ENCODE measurements at regions not wholly inside any gene's neighbourhood (a gene's known extent, or its start where the extent isn't known, plus 50 kb on each side); places are given as distances from the start of the nearest gene placed in this dataset.

DNA sequence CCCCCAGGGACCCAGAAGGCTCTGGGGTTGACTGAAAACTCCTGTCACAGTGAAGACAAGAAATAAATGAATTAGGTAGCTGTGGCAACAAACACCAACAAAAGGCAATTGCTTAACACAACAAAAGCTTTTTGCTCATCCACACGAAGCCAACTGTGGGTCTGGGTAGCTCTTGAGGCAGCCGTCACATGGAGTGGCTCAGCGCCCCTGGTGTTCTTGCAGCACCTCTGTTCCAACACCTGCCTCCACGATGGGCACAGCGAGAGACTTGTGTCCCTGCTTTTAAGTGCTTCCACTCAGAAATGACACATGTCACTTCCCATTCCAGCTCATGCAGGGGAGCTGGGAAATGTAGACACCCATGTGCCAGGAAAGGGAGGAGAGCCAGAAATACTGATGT is 364.5 kb upstream of the DUSP10 start:
- DNase-seq (ENCODE audit: low spot score), result peak; percentile 20
- ATAC-seq, result peak; percentile 67
- no peak overlapping the region for H3K4me3 Mint-ChIP-seq
- POLR2A ChIA-PET, result no interaction called here
- H3K4me1 Mint-ChIP-seq, result peaks cover 21% of the 10 kb centered on the region
- 0 out of 2 replicates have a peak, but pooled peaks cover 2% of the 10 kb centered on the region for H3K9me3 Mint-ChIP-seq
- CTCF ChIA-PET, result interaction anchor here (1.5 to 2.4 kb wide), 3 partner anchors 9 to 18 kb away, joined by 4 to 9 read pairs (median 7); no protein-coding TSS in a partner anchor
- no peak overlapping the region for H3K27ac Mint-ChIP-seq
- no peaks in the 10 kb centered on the region for H3K36me3 Mint-ChIP-seq
- no peaks in the 10 kb centered on the region for H3K27me3 Mint-ChIP-seq (ENCODE audit: low read depth)
- TF ChIP-seq, protein P1, sequence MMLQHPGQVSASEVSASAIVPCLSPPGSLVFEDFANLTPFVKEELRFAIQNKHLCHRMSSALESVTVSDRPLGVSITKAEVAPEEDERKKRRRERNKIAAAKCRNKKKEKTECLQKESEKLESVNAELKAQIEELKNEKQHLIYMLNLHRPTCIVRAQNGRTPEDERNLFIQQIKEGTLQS (CRISPR knock-in tag; conservative IDR thresholded peaks at IDR 0.05), result no peak
- TF ChIP-seq, protein P2, sequence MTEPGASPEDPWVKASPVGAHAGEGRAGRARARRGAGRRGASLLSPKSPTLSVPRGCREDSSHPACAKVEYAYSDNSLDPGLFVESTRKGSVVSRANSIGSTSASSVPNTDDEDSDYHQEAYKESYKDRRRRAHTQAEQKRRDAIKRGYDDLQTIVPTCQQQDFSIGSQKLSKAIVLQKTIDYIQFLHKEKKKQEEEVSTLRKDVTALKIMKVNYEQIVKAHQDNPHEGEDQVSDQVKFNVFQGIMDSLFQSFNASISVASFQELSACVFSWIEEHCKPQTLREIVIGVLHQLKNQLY (CRISPR knock-in tag; IDR thresholded peaks at IDR 0.05), result no peak
- TF ChIP-seq, protein P3, sequence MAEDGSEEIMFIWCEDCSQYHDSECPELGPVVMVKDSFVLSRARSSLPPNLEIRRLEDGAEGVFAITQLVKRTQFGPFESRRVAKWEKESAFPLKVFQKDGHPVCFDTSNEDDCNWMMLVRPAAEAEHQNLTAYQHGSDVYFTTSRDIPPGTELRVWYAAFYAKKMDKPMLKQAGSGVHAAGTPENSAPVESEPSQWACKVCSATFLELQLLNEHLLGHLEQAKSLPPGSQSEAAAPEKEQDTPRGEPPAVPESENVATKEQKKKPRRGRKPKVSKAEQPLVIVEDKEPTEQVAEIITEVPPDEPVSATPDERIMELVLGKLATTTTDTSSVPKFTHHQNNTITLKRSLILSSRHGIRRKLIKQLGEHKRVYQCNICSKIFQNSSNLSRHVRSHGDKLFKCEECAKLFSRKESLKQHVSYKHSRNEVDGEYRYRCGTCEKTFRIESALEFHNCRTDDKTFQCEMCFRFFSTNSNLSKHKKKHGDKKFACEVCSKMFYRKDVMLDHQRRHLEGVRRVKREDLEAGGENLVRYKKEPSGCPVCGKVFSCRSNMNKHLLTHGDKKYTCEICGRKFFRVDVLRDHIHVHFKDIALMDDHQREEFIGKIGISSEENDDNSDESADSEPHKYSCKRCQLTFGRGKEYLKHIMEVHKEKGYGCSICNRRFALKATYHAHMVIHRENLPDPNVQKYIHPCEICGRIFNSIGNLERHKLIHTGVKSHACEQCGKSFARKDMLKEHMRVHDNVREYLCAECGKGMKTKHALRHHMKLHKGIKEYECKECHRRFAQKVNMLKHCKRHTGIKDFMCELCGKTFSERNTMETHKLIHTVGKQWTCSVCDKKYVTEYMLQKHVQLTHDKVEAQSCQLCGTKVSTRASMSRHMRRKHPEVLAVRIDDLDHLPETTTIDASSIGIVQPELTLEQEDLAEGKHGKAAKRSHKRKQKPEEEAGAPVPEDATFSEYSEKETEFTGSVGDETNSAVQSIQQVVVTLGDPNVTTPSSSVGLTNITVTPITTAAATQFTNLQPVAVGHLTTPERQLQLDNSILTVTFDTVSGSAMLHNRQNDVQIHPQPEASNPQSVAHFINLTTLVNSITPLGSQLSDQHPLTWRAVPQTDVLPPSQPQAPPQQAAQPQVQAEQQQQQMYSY (CRISPR knock-in tag; IDR thresholded peaks at IDR 0.05), result no peak

DNA sequence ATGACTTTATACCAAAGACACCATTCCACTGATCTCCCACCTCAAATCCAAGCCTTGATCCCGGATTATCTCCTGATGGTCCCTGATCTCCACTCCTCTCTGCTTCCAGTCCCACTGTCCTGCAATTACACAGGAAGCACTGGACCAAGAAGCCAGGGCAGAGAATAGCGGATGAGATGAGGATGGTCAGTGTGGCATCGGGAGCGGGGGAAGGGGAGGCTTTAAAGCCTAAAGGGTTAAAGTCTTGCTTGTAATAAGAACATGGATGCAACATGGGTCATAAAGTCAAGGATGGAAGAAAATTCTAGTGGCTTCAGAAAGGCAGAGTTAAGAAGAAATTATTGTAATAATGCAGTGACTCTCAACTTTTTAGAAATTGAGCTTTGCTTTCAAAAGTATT is 364.0 kb upstream of the DUSP10 start:
- ATAC-seq, result no peak
- H3K27me3 Mint-ChIP-seq (ENCODE audit: low read depth), result no peaks in the 10 kb centered on the region
- no peaks in the 10 kb centered on the region for H3K36me3 Mint-ChIP-seq
- no peak for DNase-seq (ENCODE audit: low spot score)
- no peak overlapping the region for H3K27ac Mint-ChIP-seq
- no peak overlapping the region for H3K4me3 Mint-ChIP-seq
- H3K4me1 Mint-ChIP-seq, result peaks cover 18% of the 10 kb centered on the region
- ChIA-PET POLR2A (no interaction called here), CTCF (interaction anchor here (1.0 to 2.4 kb wide), 4 partner anchors 9 to 65 kb away, joined by 3 to 9 read pairs (median 6); no protein-coding TSS in a partner anchor)
- TF ChIP-seq, protein P4, sequence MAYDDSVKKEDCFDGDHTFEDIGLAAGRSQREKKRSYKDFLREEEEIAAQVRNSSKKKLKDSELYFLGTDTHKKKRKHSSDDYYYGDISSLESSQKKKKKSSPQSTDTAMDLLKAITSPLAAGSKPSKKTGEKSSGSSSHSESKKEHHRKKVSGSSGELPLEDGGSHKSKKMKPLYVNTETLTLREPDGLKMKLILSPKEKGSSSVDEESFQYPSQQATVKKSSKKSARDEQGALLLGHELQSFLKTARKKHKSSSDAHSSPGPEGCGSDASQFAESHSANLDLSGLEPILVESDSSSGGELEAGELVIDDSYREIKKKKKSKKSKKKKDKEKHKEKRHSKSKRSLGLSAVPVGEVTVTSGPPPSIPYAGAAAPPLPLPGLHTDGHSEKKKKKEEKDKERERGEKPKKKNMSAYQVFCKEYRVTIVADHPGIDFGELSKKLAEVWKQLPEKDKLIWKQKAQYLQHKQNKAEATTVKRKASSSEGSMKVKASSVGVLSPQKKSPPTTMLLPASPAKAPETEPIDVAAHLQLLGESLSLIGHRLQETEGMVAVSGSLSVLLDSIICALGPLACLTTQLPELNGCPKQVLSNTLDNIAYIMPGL (CRISPR knock-in tag; IDR thresholded peaks at IDR 0.05), result no peak
- TF ChIP-seq GTF2I (CRISPR knock-in tag; conservative IDR thresholded peaks at IDR 0.05), result no peak
- no peak for TF ChIP-seq ZNF121 (CRISPR knock-in tag; IDR thresholded peaks at IDR 0.05)
- TF ChIP-seq, protein P5, sequence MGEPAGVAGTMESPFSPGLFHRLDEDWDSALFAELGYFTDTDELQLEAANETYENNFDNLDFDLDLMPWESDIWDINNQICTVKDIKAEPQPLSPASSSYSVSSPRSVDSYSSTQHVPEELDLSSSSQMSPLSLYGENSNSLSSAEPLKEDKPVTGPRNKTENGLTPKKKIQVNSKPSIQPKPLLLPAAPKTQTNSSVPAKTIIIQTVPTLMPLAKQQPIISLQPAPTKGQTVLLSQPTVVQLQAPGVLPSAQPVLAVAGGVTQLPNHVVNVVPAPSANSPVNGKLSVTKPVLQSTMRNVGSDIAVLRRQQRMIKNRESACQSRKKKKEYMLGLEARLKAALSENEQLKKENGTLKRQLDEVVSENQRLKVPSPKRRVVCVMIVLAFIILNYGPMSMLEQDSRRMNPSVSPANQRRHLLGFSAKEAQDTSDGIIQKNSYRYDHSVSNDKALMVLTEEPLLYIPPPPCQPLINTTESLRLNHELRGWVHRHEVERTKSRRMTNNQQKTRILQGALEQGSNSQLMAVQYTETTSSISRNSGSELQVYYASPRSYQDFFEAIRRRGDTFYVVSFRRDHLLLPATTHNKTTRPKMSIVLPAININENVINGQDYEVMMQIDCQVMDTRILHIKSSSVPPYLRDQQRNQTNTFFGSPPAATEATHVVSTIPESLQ (CRISPR knock-in tag; IDR thresholded peaks at IDR 0.05), result no peak
- no peak for TF ChIP-seq TCF7 (CRISPR knock-in tag; IDR thresholded peaks at IDR 0.05; ENCODE audit: low read depth)
- no peak for TF ChIP-seq ZNF317 (CRISPR knock-in tag; IDR thresholded peaks at IDR 0.05; ENCODE audit: borderline replicate concordance, low read depth)
- TF ChIP-seq, protein P1 (CRISPR knock-in tag; conservative IDR thresholded peaks at IDR 0.05), result no peak
- TF ChIP-seq, protein P6, sequence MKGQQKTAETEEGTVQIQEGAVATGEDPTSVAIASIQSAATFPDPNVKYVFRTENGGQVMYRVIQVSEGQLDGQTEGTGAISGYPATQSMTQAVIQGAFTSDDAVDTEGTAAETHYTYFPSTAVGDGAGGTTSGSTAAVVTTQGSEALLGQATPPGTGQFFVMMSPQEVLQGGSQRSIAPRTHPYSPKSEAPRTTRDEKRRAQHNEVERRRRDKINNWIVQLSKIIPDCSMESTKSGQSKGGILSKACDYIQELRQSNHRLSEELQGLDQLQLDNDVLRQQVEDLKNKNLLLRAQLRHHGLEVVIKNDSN (CRISPR knock-in tag; IDR thresholded peaks at IDR 0.05), result no peak
- TF ChIP-seq SMAD3 (CRISPR knock-in tag; IDR thresholded peaks at IDR 0.05; ENCODE audit: borderline replicate concordance), result no peak
- TF ChIP-seq NFATC4 (CRISPR knock-in tag; IDR thresholded peaks at IDR 0.05), result no peak
- TF ChIP-seq, protein P7, sequence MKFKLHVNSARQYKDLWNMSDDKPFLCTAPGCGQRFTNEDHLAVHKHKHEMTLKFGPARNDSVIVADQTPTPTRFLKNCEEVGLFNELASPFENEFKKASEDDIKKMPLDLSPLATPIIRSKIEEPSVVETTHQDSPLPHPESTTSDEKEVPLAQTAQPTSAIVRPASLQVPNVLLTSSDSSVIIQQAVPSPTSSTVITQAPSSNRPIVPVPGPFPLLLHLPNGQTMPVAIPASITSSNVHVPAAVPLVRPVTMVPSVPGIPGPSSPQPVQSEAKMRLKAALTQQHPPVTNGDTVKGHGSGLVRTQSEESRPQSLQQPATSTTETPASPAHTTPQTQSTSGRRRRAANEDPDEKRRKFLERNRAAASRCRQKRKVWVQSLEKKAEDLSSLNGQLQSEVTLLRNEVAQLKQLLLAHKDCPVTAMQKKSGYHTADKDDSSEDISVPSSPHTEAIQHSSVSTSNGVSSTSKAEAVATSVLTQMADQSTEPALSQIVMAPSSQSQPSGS (CRISPR knock-in tag; IDR thresholded peaks at IDR 0.05; ENCODE audit: borderline replicate concordance, low read depth), result no peak
- TF ChIP-seq, protein P8, sequence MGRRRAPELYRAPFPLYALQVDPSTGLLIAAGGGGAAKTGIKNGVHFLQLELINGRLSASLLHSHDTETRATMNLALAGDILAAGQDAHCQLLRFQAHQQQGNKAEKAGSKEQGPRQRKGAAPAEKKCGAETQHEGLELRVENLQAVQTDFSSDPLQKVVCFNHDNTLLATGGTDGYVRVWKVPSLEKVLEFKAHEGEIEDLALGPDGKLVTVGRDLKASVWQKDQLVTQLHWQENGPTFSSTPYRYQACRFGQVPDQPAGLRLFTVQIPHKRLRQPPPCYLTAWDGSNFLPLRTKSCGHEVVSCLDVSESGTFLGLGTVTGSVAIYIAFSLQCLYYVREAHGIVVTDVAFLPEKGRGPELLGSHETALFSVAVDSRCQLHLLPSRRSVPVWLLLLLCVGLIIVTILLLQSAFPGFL (CRISPR knock-in tag; IDR thresholded peaks at IDR 0.05; ENCODE audit: borderline replicate concordance), result no peak
- TF ChIP-seq NFE2L1 (CRISPR knock-in tag; IDR thresholded peaks at IDR 0.05), result no peak
- TF ChIP-seq, protein P9, sequence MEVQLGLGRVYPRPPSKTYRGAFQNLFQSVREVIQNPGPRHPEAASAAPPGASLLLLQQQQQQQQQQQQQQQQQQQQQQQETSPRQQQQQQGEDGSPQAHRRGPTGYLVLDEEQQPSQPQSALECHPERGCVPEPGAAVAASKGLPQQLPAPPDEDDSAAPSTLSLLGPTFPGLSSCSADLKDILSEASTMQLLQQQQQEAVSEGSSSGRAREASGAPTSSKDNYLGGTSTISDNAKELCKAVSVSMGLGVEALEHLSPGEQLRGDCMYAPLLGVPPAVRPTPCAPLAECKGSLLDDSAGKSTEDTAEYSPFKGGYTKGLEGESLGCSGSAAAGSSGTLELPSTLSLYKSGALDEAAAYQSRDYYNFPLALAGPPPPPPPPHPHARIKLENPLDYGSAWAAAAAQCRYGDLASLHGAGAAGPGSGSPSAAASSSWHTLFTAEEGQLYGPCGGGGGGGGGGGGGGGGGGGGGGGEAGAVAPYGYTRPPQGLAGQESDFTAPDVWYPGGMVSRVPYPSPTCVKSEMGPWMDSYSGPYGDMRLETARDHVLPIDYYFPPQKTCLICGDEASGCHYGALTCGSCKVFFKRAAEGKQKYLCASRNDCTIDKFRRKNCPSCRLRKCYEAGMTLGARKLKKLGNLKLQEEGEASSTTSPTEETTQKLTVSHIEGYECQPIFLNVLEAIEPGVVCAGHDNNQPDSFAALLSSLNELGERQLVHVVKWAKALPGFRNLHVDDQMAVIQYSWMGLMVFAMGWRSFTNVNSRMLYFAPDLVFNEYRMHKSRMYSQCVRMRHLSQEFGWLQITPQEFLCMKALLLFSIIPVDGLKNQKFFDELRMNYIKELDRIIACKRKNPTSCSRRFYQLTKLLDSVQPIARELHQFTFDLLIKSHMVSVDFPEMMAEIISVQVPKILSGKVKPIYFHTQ (CRISPR knock-in tag; IDR thresholded peaks at IDR 0.05), result no peak
- no peak for TF ChIP-seq MYBL2 (CRISPR knock-in tag; IDR thresholded peaks at IDR 0.05)
- TF ChIP-seq FOXJ3 (CRISPR knock-in tag; IDR thresholded peaks at IDR 0.05; ENCODE audit: borderline replicate concordance), result no peak
- TF ChIP-seq RORB (CRISPR knock-in tag; IDR thresholded peaks at IDR 0.05), result no peak
- no peaks in the 10 kb centered on the region for H3K9me3 Mint-ChIP-seq

All from WTC11 (cell line).